HG03135 (cell line): ENCODE measurements at regions not wholly inside any gene's neighbourhood (a gene's known extent, or its start where the extent isn't known, plus 50 kb on each side); places are given as distances from the start of the nearest gene placed in this dataset.
"Not testable (repeated sequence)": the region's sequence is repeated elsewhere in the genome, so short reads cannot be mapped to it uniquely, and the experiment has no call there.

Experiments used
- ATAC-seq: cut with Tn5 transposase; IDR thresholded peaks from one replicate; pipeline ENCODE4 v1.9.1; 2021; ENCODE audit warnings: mild to moderate bottlenecking, moderate library complexity; ENCODE audit not compliant: unreplicated experiment

- ATAC-seq, result no peak
Measured at GRCh38 chr9:1837453-1838084, 177.6 kb upstream of the SMARCA2 start.

GRCh38 chr9:1839909-1840308, 175.2 kb upstream of the SMARCA2 start:
- no peak for ATAC-seq

GRCh38 chr9:1845425-1845824, 169.7 kb upstream of the SMARCA2 start:
- no peak for ATAC-seq

GRCh38 chr9:1855726-1856125, 159.4 kb upstream of the SMARCA2 start:
- ATAC-seq, result no peak

- no peak for ATAC-seq
Measured at GRCh38 chr9:1857808-1858207, 157.3 kb upstream of the SMARCA2 start.

- peak; percentile 79 for ATAC-seq
Measured at GRCh38 chr9:1869843-1870242, 145.3 kb upstream of the SMARCA2 start.

GRCh38 chr9:1870915-1871314, 144.2 kb upstream of the SMARCA2 start:
- no peak for ATAC-seq

GRCh38 chr9:1871626-1872419, 143.3 kb upstream of the SMARCA2 start:
- ATAC-seq, result no peak

GRCh38 chr9:1875251-1875851, 139.8 kb upstream of the SMARCA2 start:
- ATAC-seq, result no peak

GRCh38 chr9:1875921-1876448, 139.2 kb upstream of the SMARCA2 start:
- peak; percentile 64 for ATAC-seq

GRCh38 chr9:1876891-1877496, 138.2 kb upstream of the SMARCA2 start:
- no peak for ATAC-seq

GRCh38 chr9:1877951-1878350, 137.2 kb upstream of the SMARCA2 start:
- no peak for ATAC-seq

GRCh38 chr9:1878811-1879210, 136.3 kb upstream of the SMARCA2 start:
- ATAC-seq, result no peak

GRCh38 chr9:1879501-1879900, 135.6 kb upstream of the SMARCA2 start:
- ATAC-seq, result peak; percentile 43

GRCh38 chr9:1880038-1880565, 135.0 kb upstream of the SMARCA2 start:
- ATAC-seq, result no peak

- no peak for ATAC-seq
Measured at GRCh38 chr9:1881708-1882295, 133.3 kb upstream of the SMARCA2 start.

GRCh38 chr9:1882711-1883403, 132.3 kb upstream of the SMARCA2 start:
- no peak for ATAC-seq

GRCh38 chr9:1890201-1890600, 124.9 kb upstream of the SMARCA2 start:
- ATAC-seq, result no peak

- no peak for ATAC-seq
Measured at GRCh38 chr9:1890816-1891215, 124.3 kb upstream of the SMARCA2 start.

- not testable (repeated sequence) for ATAC-seq
Measured at GRCh38 chr9:1903080-1903704, 112.0 kb upstream of the SMARCA2 start.
